Stomach (tissue), 4 donors: ENCODE measurements at regions not wholly inside any gene's neighbourhood (a gene's known extent, or its start where the extent isn't known, plus 50 kb on each side); places are given as distances from the start of the nearest gene placed in this dataset.

Experiments
- CTCF ChIP-seq, 7 experiments: fragments of 450-650 bp in 4 of 7; fragments of 200-600 bp in 3 of 7; sonication (generic) in 3 of 7; IDR thresholded peaks; one replicate each; pipeline ENCODE4 v1.5.1; 2016 to 2019; ENCODE audit warnings: antibody characterized with exemption in 7 of 7, control low read depth in 2 of 7, mild to moderate bottlenecking in 1 of 7
- EP300 ChIP-seq: sonication (generic); formaldehyde crosslinking; IDR thresholded peaks from one replicate; pipeline ENCODE4 v1.6.1; 2017; ENCODE audit warnings: antibody characterized with exemption
- POLR2A ChIP-seq, 4 donors: fragments of 450-650 bp; IDR thresholded peaks; one replicate each; pipeline ENCODE4 v1.6.1; 2016; ENCODE audit warnings: antibody characterized with exemption in 4 of 4, control low read depth in 2 of 4, mild to moderate bottlenecking in 1 of 4, moderate library complexity in 1 of 4

- TF ChIP-seq EP300 (no peak), CTCF (IDR thresholded peaks at IDR 0.05) (no peak), POLR2A (IDR thresholded peaks at IDR 0.05) (no peak)
These were observed 134.7 kb upstream of the DCN start for GRCh38 chr12:91317306-91317705.
